CD14-positive monocyte (primary cell): ENCODE measurements at regions not wholly inside any gene's neighbourhood (a gene's known extent, or its start where the extent isn't known, plus 50 kb on each side); places are given as distances from the start of the nearest gene placed in this dataset.

ENCODE experiments used
- DNase-seq, 3 donors: peaks; one replicate each; pipeline ENCODE4 v3.0.0-alpha.2; 2011 to 2022
- H2AFZ ChIP-seq: 2 replicates; pipeline ENCODE4 v1.6.0; 2012; ENCODE audit warnings: mild to moderate bottlenecking, low read depth, low read length, inconsistent platforms; ENCODE audit not compliant: insufficient read depth, poor library complexity, severe bottlenecking
- H3K27ac ChIP-seq, 2 donors: 1 replicate in 1 of 2; 2 replicates in 1 of 2; pipeline ENCODE4 v1.5.1; 2012 to 2013; ENCODE audit warnings: low read length in 2 of 2, control low read depth in 1 of 2, inconsistent platforms in 1 of 2, low read depth in 1 of 2, mild to moderate bottlenecking in 1 of 2
- H3K27me3 ChIP-seq, 2 donors: one replicate each; pipeline versions ENCODE4 v1.6.0 to v1.6.1; 2011 to 2013; ENCODE audit warnings: low read length in 2 of 2; ENCODE audit not compliant: control insufficient read depth in 2 of 2, insufficient read depth in 2 of 2
- H3K36me3 ChIP-seq, 2 donors: replicated peaks in 1 of 2; 1 replicate in 1 of 2; 2 replicates in 1 of 2; pipeline versions ENCODE4 v1.5.1 to v1.6.1; 2012 to 2013; ENCODE audit warnings: low read length in 2 of 2, control low read depth in 1 of 2, inconsistent platforms in 1 of 2, mild to moderate bottlenecking in 1 of 2; ENCODE audit not compliant: insufficient read depth in 2 of 2, control insufficient read depth in 1 of 2
- H3K4me1 ChIP-seq, 2 donors: 1 replicate in 1 of 2; 2 replicates in 1 of 2; pipeline versions ENCODE4 v1.5.1 to v1.6.1; 2012 to 2013; ENCODE audit warnings: low read length in 2 of 2, control low read depth in 1 of 2, inconsistent platforms in 1 of 2, mild to moderate bottlenecking in 1 of 2, moderate library complexity in 1 of 2; ENCODE audit not compliant: insufficient read depth in 2 of 2, control insufficient read depth in 1 of 2
- H3K4me2 ChIP-seq: replicated peaks from 2 replicates; pipeline ENCODE3; 2012; ENCODE audit warnings: low read length, moderate library complexity, mild to moderate bottlenecking; ENCODE audit not compliant: poor library complexity, severe bottlenecking; ENCODE audit errors: extremely low read depth
- H3K4me3 ChIP-seq, 3 experiments: fragments of 200-600 bp in 1 of 3; sonication (generic) in 1 of 3; replicated peaks in 1 of 3; 1 replicate in 2 of 3; 2 replicates in 1 of 3; pipeline ENCODE4 v1.5.1; 2011 to 2013; ENCODE audit warnings: low read length in 3 of 3, mild to moderate bottlenecking in 3 of 3, control low read depth in 2 of 3, low read depth in 2 of 3, inconsistent platforms in 1 of 3, moderate library complexity in 1 of 3
- H3K79me2 ChIP-seq: 2 replicates; pipeline ENCODE4 v1.6.0; 2012; ENCODE audit warnings: mild to moderate bottlenecking, control low read depth, inconsistent platforms, low read length, moderate library complexity; ENCODE audit not compliant: insufficient read depth
- H3K9ac ChIP-seq: 2 replicates; pipeline ENCODE4 v1.6.0; 2017; ENCODE audit warnings: low read length, mild to moderate bottlenecking; ENCODE audit not compliant: insufficient read depth, poor library complexity, severe bottlenecking
- H3K9me3 ChIP-seq, 2 donors: replicated peaks in 1 of 2; 1 replicate in 1 of 2; 2 replicates in 1 of 2; pipeline versions ENCODE4 v1.5.1 to v1.6.1; 2012 to 2013; ENCODE audit warnings: low read length in 2 of 2, control low read depth in 1 of 2; ENCODE audit not compliant: control insufficient read depth in 1 of 2, insufficient read depth in 1 of 2
- H4K20me1 ChIP-seq: 2 replicates; pipeline ENCODE4 v1.6.0; 2012; ENCODE audit warnings: mild to moderate bottlenecking, low read length, control low read depth, moderate library complexity; ENCODE audit not compliant: insufficient read depth
- H3K27ac Mint-ChIP-seq, 7 donors: one replicate each; pipeline ENCODE4 v1.8.0; 2020; ENCODE audit warnings: mild to moderate bottlenecking in 7 of 7, mixed read lengths in 7 of 7, moderate library complexity in 6 of 7, inconsistent platforms in 2 of 7
- H3K27me3 Mint-ChIP-seq, 3 donors: one replicate each; pipeline ENCODE4 v1.8.0; 2021 to 2022; ENCODE audit warnings: low read depth in 3 of 3, mild to moderate bottlenecking in 3 of 3, mixed read lengths in 3 of 3, moderate library complexity in 3 of 3, inconsistent platforms in 1 of 3
- H3K36me3 Mint-ChIP-seq, 2 donors: one replicate each; pipeline ENCODE4 v1.8.0; 2020; ENCODE audit warnings: mixed read lengths in 2 of 2, inconsistent platforms in 1 of 2, mild to moderate bottlenecking in 1 of 2
- H3K4me1 Mint-ChIP-seq: one replicate; pipeline ENCODE4 v1.8.0; 2020; ENCODE audit warnings: mild to moderate bottlenecking, mixed read lengths
- H3K4me3 Mint-ChIP-seq, 2 donors: one replicate each; pipeline ENCODE4 v1.8.0; 2020; ENCODE audit warnings: mild to moderate bottlenecking in 2 of 2, mixed read lengths in 2 of 2, moderate library complexity in 1 of 2
- H3K9me3 Mint-ChIP-seq, 7 donors: one replicate each; pipeline ENCODE4 v1.8.0; 2020 to 2022; ENCODE audit warnings: mixed read lengths in 7 of 7, mild to moderate bottlenecking in 6 of 7, moderate library complexity in 6 of 7, inconsistent platforms in 2 of 7
- WGBS: methylation state at CpG from one replicate; pipeline ENCODE4 v1.1.5; 2013; ENCODE audit warnings: missing lambda C conversion rate; ENCODE audit not compliant: insufficient coverage; 5-methylcytosine and 5-hydroxymethylcytosine counted together
- intact Hi-C, 2 donors: fragments of 100-400 bp; cut with micrococcal nuclease; formaldehyde crosslinking; loops; one replicate each; pipeline versions ENCODE4 v1.15.0 to v1.15.1; 2023
- TF ChIP-seq, protein P1 (sequence below): fragments of 200-600 bp; IDR thresholded peaks from one replicate; pipeline ENCODE4 v1.8.0; 2022; ENCODE audit warnings: antibody characterized with exemption, mild to moderate bottlenecking

DNA sequence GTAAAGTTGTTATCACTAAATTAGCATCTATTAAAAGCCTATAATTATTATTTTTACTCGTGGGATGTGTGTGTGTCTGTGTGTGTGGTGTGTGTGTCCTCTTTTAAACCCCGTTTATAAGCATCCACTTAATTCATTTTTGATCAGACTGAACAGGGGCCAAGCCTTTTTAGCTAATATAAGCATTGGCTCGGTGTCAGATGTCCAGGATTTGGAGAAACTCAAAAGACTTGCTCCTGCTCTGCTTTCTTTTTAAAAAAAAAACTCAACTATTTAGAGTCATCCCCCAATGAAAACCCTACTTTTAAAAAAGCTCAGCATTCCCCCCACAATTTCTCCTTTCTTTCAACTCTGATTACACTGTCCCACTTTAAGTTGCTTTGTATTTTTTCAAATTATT is 459.3 kb upstream of the MAF start:
- Histone ChIP-seq H3K4me3 (no peak overlapping the region), H3K9me3 (no peaks in the 10 kb centered on the region), H2AFZ (no peak overlapping the region), H3K36me3 (no peaks in the 10 kb centered on the region), H3K79me2 (no peaks in the 10 kb centered on the region), H3K27me3 (no peaks in the 10 kb centered on the region), H3K9ac (no peak overlapping the region), H4K20me1 (no peaks in the 10 kb centered on the region), H3K27ac (no peak overlapping the region), H3K4me2 (no peak overlapping the region), H3K4me1 (no peaks in the 10 kb centered on the region)
- Mint-ChIP-seq H3K4me3 (no peak overlapping the region), H3K27ac (no peak overlapping the region), H3K36me3 (no peaks in the 10 kb centered on the region), H3K4me1 (no peaks in the 10 kb centered on the region), H3K27me3 (peaks cover 0 to 6% (median 2%) of the 10 kb centered on the region in 3 donors), H3K9me3 (peaks cover 0 to 7% (median 0%) of the 10 kb centered on the region in 7 donors)
- DNase-seq: no peak
- 80% methylated on average over 1 of the region's 3 CpGs for WGBS
- intact Hi-C loops: no loop called here
- TF ChIP-seq, protein P1, sequence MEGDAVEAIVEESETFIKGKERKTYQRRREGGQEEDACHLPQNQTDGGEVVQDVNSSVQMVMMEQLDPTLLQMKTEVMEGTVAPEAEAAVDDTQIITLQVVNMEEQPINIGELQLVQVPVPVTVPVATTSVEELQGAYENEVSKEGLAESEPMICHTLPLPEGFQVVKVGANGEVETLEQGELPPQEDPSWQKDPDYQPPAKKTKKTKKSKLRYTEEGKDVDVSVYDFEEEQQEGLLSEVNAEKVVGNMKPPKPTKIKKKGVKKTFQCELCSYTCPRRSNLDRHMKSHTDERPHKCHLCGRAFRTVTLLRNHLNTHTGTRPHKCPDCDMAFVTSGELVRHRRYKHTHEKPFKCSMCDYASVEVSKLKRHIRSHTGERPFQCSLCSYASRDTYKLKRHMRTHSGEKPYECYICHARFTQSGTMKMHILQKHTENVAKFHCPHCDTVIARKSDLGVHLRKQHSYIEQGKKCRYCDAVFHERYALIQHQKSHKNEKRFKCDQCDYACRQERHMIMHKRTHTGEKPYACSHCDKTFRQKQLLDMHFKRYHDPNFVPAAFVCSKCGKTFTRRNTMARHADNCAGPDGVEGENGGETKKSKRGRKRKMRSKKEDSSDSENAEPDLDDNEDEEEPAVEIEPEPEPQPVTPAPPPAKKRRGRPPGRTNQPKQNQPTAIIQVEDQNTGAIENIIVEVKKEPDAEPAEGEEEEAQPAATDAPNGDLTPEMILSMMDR: no peak

GRCh38 chr16:80058214-80058613 is 457.7 kb upstream of the MAF start:
- Mint-ChIP-seq H3K27me3 (peaks cover 0 to 6% (median 2%) of the 10 kb centered on the region in 3 donors), H3K9me3 (peaks cover 0 to 6% (median 3%) of the 10 kb centered on the region in 7 donors), H3K36me3 (no peaks in the 10 kb centered on the region), H3K4me1 (no peaks in the 10 kb centered on the region), H3K4me3 (no peak overlapping the region), H3K27ac (no peak overlapping the region)
- 96% methylated on average over 5 of the region's 9 CpGs for WGBS
- H2AFZ ChIP-seq: no peak overlapping the region
- H3K4me3 ChIP-seq: no peak overlapping the region
- no peak overlapping the region for H3K27ac ChIP-seq
- no peaks in the 10 kb centered on the region for H3K79me2 ChIP-seq
- H4K20me1 ChIP-seq: no peaks in the 10 kb centered on the region
- H3K36me3 ChIP-seq: no peaks in the 10 kb centered on the region
- no peaks in the 10 kb centered on the region for H3K27me3 ChIP-seq
- H3K4me2 ChIP-seq: no peak overlapping the region
- TF ChIP-seq, protein P1: no peak
- intact Hi-C loops: no loop called here
- H3K4me1 ChIP-seq: no peaks in the 10 kb centered on the region
- H3K9me3 ChIP-seq: no peaks in the 10 kb centered on the region
- H3K9ac ChIP-seq: no peak overlapping the region
- no peak for DNase-seq
